ENCODE measurements at regions not wholly inside any gene's neighbourhood (a gene's known extent, or its start where the extent isn't known, plus 50 kb on each side); places are given as distances from the start of the nearest gene placed in this dataset.

- Mint-ChIP-seq H3K4me3 (ENCODE audit: unreplicated experiment) (no peak overlapping the region), H3K27ac (ENCODE audit: unreplicated experiment) (no peak overlapping the region), H3K4me1 (ENCODE audit: low read depth, unreplicated experiment) (peaks cover 4% of the 10 kb centered on the region), H3K9me3 (ENCODE audit: unreplicated experiment) (no peaks in the 10 kb centered on the region), H3K36me3 (ENCODE audit: unreplicated experiment) (no peaks in the 10 kb centered on the region), H3K27me3 (ENCODE audit: unreplicated experiment) (peaks cover 1% of the 10 kb centered on the region)
- no peak for TF ChIP-seq CTCF (IDR thresholded peaks at IDR 0.05; ENCODE audit: partially characterized antibody, unreplicated experiment)
- no peak for DNase-seq
Measured at GRCh38 chrY:15579245-15579644, 1054.9 kb downstream of the NLGN4Y start.

- Mint-ChIP-seq H3K27me3 (ENCODE audit: unreplicated experiment) (no peaks in the 10 kb centered on the region), H3K9me3 (ENCODE audit: unreplicated experiment) (peaks cover 2% of the 10 kb centered on the region), H3K27ac (ENCODE audit: unreplicated experiment) (no peak overlapping the region), H3K4me1 (ENCODE audit: low read depth, unreplicated experiment) (peaks cover 4% of the 10 kb centered on the region), H3K36me3 (ENCODE audit: unreplicated experiment) (no peaks in the 10 kb centered on the region), H3K4me3 (ENCODE audit: unreplicated experiment) (no peak overlapping the region)
- no peak for TF ChIP-seq CTCF (IDR thresholded peaks at IDR 0.05; ENCODE audit: partially characterized antibody, unreplicated experiment)
- no peak for DNase-seq
Measured at GRCh38 chrY:15583111-15583510, 1058.8 kb downstream of the NLGN4Y start.

GRCh38 chrY:15592957-15593356 lies 1068.6 kb downstream of the NLGN4Y start:
- H3K27ac Mint-ChIP-seq (ENCODE audit: unreplicated experiment) = no peak overlapping the region
- DNase-seq = no peak
- H3K36me3 Mint-ChIP-seq (ENCODE audit: unreplicated experiment) = no peaks in the 10 kb centered on the region
- no peak overlapping the region for H3K4me3 Mint-ChIP-seq (ENCODE audit: unreplicated experiment)
- no peaks in the 10 kb centered on the region for H3K27me3 Mint-ChIP-seq (ENCODE audit: unreplicated experiment)
- no peaks in the 10 kb centered on the region for H3K4me1 Mint-ChIP-seq (ENCODE audit: low read depth, unreplicated experiment)
- TF ChIP-seq CTCF (IDR thresholded peaks at IDR 0.05; ENCODE audit: partially characterized antibody, unreplicated experiment) = no peak
- H3K9me3 Mint-ChIP-seq (ENCODE audit: unreplicated experiment) = no peaks in the 10 kb centered on the region

GRCh38 chrY:15593476-15594160 lies 1069.3 kb downstream of the NLGN4Y start:
- H3K27ac Mint-ChIP-seq (ENCODE audit: unreplicated experiment) = no peak overlapping the region
- H3K4me3 Mint-ChIP-seq (ENCODE audit: unreplicated experiment) = no peak overlapping the region
- no peaks in the 10 kb centered on the region for H3K27me3 Mint-ChIP-seq (ENCODE audit: unreplicated experiment)
- H3K36me3 Mint-ChIP-seq (ENCODE audit: unreplicated experiment) = no peaks in the 10 kb centered on the region
- TF ChIP-seq CTCF (IDR thresholded peaks at IDR 0.05; ENCODE audit: partially characterized antibody, unreplicated experiment) = no peak
- DNase-seq = no peak
- H3K4me1 Mint-ChIP-seq (ENCODE audit: low read depth, unreplicated experiment) = no peaks in the 10 kb centered on the region
- no peaks in the 10 kb centered on the region for H3K9me3 Mint-ChIP-seq (ENCODE audit: unreplicated experiment)

GRCh38 chrY:15594179-15594578 lies 1069.8 kb downstream of the NLGN4Y start:
- no peaks in the 10 kb centered on the region for H3K4me1 Mint-ChIP-seq (ENCODE audit: low read depth, unreplicated experiment)
- H3K9me3 Mint-ChIP-seq (ENCODE audit: unreplicated experiment) = no peaks in the 10 kb centered on the region
- DNase-seq = no peak
- no peaks in the 10 kb centered on the region for H3K27me3 Mint-ChIP-seq (ENCODE audit: unreplicated experiment)
- H3K27ac Mint-ChIP-seq (ENCODE audit: unreplicated experiment) = no peak overlapping the region
- no peaks in the 10 kb centered on the region for H3K36me3 Mint-ChIP-seq (ENCODE audit: unreplicated experiment)
- no peak for TF ChIP-seq CTCF (IDR thresholded peaks at IDR 0.05; ENCODE audit: partially characterized antibody, unreplicated experiment)
- H3K4me3 Mint-ChIP-seq (ENCODE audit: unreplicated experiment) = no peak overlapping the region

Measured in glutamatergic neuron (in vitro differentiated cells).